H54 (cell line): ENCODE measurements at regions not wholly inside any gene's neighbourhood (a gene's known extent, or its start where the extent isn't known, plus 50 kb on each side); places are given as distances from the start of the nearest gene placed in this dataset.
"Not testable (repeated sequence)": the region's sequence is repeated elsewhere in the genome, so short reads cannot be mapped to it uniquely, and the experiment has no call there.

ENCODE experiments used
- DNase-seq: peaks from one replicate; pipeline ENCODE4 v3.0.0; 2011; ENCODE audit warnings: low spot score, mixed read lengths; ENCODE audit not compliant: insufficient read length
- FAIRE-seq: peaks from 3 replicates; lab custom pipeline; 2011; peaks lifted over from hg19 to GRCh38; lab: Jason Lieb, UNC
- POLR2A ChIP-seq: IDR thresholded peaks from 2 replicates; pipeline ENCODE4 v1.6.1; 2011; ENCODE audit warnings: low read depth, mild to moderate bottlenecking, low read length

DNA sequence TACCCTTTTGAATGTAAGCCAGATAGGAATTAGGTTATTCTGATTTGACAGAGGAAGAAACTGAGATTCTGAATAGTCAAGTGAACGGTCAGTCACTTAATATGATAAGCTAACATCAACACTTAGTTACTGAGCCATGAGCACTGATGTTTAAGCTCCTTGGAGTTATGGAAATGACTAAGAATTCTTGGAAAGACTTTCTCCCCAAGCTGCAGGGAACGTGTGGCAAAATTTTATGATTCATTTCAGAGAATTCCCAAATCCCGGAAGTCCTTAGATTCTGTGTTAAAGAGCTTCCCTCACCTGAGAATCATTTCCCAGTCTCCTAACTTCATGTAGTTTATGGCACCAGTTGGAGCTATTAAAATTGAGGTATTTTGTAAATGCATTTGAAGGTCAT lies 330.9 kb downstream of the XPNPEP1 start:
- DNase-seq (no peak), FAIRE-seq (no peak)
- no peak for TF ChIP-seq POLR2A

DNA sequence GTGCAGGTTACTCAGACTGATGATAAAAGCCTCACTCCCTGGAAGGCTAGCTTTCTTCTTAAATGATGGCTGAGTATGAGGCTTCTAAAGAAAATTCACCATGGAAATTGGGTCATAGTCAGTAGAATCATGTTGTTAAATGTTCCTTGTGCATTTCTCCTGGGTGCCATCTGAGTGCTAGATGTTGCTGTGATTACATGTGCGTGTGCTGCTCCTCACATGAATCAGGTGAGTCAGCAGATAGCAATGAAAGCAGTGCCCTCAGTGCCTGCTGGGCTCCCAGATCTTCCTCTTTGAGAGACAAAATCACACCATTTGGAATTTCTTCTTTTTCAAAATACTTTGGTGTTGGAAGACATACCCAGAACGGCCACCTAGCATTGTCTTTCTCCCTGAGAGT lies 331.7 kb downstream of the XPNPEP1 start:
- no peak for FAIRE-seq
- no peak for DNase-seq
- TF ChIP-seq POLR2A = no peak

DNA sequence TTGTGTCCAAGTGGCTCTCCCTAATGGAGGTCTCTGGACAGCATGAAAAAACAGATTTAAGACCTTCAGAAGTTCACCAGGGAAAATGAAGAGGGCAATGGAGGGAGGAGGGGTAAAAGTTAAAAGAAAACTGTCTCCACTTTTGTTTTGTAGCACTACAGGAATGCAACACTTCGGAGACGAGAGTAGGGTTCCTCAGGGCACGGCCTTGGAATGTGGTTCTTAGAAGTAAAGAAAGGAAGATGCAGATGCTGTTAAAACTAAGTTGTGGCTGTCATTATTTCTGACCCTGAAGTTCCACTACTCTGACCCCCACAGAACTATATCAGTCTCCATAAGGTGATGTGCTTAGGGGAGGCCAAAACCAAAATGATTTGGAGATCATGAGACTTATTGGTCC lies 335.1 kb downstream of the XPNPEP1 start:
- no peak for TF ChIP-seq POLR2A
- no peak for FAIRE-seq

DNA sequence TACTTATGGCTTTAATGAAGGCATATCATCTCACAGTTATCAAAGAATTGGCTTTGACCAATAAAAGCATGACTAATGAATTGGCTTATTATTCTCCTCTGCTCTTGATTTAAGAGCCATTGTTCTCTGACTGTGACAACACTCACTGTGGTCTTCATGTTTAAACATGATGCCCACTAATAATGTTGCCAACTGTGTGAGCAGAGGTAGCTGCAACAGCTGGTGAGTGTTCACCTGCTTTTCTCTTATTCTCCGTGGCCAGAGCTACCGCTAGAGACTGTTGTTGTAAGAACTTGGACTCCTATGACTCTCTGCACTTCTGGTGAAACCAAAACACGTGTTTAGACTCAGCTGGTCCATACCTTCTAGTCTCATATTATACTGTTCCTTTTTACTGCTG lies 335.9 kb downstream of the XPNPEP1 start:
- DNase-seq (no peak), FAIRE-seq (no peak)
- no peak for TF ChIP-seq POLR2A

More for the DNA sequence above, 335.1 kb downstream of the XPNPEP1 start:
- no peak for DNase-seq

DNA sequence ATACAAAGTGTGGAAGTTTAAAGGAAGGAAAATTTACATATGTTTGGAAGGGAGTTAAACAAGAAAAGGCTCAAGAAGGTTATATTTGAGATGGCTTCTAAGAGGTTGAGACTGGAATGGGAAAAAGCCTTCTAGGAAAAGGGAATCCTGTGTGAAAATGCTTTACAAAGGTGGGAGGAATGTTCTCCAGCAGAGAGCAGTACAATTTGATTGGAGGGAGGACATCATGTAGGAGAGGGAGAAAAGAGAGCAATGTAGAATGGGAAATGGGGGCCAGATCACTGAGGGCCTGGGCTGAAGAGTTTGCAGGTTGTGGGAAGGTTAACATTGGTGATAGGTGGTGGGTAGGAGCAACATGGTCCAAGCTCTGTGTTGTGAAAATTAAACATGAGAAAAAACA lies 366.9 kb downstream of the XPNPEP1 start:
- DNase-seq (no peak), FAIRE-seq (no peak)
- no peak for TF ChIP-seq POLR2A

DNA sequence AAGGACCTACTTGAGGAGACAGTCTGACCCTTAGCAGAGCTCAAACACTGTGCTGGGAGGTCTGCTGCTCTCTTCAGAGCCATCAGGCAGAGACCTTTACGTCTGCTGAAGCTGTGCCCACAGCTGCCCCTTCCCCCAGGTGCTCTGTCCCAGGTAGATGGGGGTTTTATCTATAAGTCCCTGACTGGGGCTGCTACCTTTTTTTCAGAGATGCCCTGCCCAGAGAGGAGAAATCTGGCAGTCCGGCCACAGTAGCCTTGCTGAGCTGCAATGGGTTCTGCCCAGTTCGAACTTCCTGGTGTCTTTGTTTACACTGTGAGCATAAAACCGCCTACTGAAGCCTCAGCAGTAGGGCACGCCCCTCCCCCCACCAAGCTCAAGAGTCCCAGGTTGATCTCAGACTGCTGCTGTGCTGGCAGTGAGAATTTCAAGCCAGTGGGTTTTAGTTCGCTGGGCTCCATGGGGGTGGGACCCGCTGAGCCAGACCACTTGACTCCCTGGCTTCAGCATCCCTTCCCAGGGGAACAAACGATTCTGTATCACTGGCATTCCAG lies 381.2 kb downstream of the XPNPEP1 start:
- not testable (repeated sequence) for DNase-seq, FAIRE-seq

DNA sequence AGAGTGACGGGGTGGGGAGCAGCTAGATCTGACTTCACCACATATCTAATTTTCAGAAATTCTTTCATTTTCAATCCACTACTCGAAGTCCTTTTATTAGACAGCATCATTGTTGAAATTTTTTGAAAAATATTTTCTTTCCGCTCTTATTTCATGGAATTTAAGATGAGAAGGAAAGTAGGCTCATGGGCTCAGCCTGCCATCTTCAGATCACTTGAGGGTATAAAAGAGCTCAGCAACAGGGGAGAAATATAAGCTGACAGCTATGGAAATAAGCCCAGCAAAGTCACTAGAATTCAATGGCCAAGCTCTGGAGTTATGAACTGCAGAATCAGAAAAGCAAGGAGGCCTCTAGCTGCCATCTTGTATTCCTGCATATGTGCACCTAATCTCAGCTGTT lies 389.1 kb downstream of the XPNPEP1 start:
- DNase-seq (no peak), FAIRE-seq (no peak)
- TF ChIP-seq POLR2A = no peak

DNA sequence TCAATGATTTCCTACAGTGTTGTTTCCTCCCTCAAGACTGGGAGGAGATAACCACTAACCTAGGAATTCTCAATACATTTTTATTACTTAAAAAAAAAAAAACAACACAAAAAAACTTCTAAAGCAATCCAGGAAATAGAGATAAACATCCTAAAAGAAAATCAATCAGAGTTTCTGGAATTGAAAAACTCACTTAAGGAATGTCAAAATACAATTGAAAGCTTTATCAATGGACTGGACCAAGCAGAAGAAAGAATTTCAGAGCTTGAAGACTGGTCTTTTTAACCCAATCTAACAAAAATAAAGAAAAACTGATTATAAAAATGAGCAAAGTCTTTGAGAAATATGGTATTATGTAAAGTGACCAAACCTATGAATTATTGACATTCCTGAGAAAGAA lies 394.1 kb downstream of the XPNPEP1 start:
- no peak for TF ChIP-seq POLR2A
- FAIRE-seq (no peak), DNase-seq (no peak)

DNA sequence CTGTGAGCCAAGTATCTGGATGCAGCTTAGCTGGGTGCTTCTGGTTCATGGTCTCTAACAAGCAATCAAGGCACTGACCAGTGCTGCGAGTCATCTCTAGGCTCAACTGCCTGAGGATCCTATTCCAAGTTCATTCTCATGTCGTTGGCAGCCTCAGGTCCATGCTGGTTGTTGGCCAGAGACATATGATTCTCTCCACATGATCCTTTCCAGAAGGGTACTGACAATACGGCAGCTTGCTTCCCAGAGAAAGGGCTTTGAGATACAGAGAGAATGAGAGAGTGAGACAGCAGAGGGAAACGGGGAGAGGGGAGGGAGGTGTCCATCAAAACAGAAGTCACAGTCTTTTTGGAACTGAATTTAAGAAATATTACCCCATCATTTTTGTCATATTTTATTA lies 405.6 kb downstream of the XPNPEP1 start:
- DNase-seq = no peak
- FAIRE-seq = no peak
- no peak for TF ChIP-seq POLR2A

DNA sequence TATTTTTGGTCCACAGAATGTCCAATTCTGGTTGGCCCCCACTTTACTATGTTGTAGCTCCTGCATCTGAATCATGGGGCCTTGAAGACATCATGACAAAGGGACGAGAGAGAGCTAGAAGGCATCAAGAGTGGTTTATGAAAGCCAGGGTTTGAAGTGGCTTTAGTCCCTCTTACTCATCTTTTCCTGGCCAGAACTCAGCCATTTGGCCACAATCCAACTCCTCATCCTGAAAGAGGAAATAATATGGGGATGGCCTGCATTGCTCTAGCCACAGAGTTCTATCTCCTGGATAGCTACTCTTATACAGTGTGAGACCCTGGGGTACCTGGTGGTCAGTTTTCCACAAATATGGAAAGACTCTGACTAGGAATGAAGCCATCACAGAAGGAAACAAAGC lies 418.9 kb downstream of the XPNPEP1 start:
- no peak for FAIRE-seq
- no peak for TF ChIP-seq POLR2A

DNA sequence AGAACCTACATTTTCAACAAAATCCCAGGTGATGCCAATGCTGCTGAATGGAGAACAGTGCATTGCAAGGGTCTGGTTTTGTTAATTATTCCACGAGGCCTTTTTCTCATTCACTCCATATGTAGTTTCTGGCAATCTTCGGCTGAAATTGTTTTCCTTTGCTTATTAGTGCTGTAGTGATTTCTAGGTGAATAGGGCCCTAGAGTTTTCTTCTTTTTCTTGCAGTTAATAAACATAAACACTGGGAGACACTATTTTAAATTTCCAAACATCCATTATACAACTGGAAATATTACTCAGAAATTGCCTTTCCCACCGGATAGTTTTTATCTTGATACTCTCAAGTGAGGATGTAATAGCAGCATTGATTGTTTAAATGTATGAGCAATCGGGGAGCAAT lies 435.6 kb downstream of the XPNPEP1 start:
- DNase-seq (no peak), FAIRE-seq (no peak)
- no peak for TF ChIP-seq POLR2A

More for the DNA sequence above, 418.9 kb downstream of the XPNPEP1 start:
- DNase-seq = no peak

DNA sequence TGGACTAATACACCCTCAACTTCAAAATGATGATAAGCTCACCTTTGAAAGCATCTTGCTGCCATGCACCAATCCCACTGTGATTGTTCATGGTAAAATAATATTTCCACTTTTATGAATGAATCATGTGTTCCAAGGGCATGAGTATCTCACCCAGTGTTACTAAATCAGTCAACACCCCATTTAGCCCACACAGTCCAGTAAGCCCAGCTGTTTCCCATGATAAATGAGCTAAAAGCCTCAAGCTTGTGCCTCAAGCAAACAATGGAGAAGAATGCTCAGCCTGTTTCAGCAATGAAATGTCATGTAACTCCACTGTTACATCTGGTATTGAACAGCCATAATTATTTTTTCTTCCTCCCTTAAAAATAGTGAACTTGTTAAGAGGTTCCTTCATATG lies 442.5 kb downstream of the XPNPEP1 start:
- no peak for FAIRE-seq
- no peak for DNase-seq
- no peak for TF ChIP-seq POLR2A

DNA sequence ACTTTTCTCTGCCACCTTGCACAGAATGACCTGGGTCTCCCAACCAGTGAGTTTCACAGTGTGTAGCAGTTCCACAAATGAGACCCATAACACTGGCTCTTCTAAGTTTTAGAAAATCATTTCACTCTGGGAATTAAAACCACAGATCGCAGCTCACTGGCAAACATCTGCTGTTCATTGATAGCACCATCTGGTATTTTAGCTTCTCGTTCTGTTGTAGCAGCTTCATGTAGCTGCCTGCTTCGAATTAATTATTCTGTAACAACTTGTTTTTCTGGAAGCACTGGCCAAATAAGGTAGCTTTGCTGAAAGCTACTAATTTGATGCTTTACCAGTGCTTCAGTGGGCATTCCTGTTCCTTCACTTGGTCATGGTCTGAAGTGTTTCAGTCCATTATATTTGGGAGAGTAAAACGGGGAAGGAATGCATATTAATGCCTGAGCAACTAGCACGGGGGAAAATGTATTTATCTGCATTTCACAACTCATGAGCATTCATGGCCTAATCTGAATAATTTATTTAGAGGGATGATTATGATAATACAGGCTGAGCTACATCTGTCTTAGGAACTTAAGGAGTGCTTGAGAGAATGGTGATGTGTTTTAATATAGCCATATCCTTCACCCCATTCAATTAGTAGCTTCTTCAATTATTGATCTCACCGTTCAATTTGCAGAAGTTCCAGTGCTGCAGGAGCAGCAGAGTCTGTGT lies 447.4 kb downstream of the XPNPEP1 start:
- no peak for TF ChIP-seq POLR2A
- DNase-seq (no peak), FAIRE-seq (no peak)

DNA sequence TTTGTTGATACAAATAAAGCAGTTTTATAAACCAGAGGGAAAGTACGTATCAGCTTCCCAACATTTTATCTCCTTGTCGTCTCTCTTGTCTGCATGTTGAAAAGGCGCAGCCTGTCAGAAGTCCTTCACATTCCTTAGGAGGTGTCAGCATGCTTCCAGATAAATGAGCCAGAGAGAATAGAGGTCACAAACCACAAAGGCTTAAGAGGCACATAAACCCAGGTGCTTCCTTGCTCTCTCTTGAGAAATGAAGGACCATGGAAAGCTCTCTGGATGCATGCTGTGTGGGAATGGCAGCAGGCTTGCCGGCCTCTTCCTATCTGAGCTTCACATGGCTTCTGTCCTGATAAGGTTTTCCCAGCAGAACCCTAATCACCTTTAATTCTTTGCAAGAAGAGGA lies 448.5 kb downstream of the XPNPEP1 start:
- no peak for TF ChIP-seq POLR2A
- DNase-seq (no peak), FAIRE-seq (no peak)

DNA sequence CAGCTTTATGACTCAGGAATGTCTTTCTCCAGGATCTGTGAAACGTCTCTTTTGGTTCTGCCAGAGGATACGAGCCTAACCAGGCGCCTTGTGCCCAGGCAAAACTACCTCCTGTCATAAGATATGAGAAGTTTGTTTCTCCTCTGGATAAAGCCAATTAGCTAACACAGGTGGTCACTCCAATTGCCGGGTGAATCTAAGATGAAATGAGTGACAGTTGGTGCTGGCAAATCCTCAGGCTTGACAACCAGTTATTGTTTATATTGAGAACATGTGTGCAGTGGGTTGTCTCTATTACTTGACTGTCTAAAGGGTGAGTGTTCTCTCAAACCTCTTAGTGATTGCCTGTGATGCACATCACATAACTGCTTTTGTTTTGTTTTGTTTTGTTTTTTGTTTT lies 449.1 kb downstream of the XPNPEP1 start:
- FAIRE-seq (no peak), DNase-seq (no peak)
- TF ChIP-seq POLR2A = no peak
